Fibroblast of gingiva (primary cell): ENCODE measurements at regions not wholly inside any gene's neighbourhood (a gene's known extent, or its start where the extent isn't known, plus 50 kb on each side); places are given as distances from the start of the nearest gene placed in this dataset.
"Not testable (repeated sequence)": the region's sequence is repeated elsewhere in the genome, so short reads cannot be mapped to it uniquely, and the experiment has no call there.

Source experiments
- DNase-seq: peaks from one replicate; pipeline ENCODE4 v3.0.0-alpha.2; 2011; ENCODE audit warnings: low read depth

- DNase-seq = not testable (repeated sequence)
These were observed 53.3 kb upstream of the ARL4D start for GRCh38 chr17:43345515-43345914.

- no peak for DNase-seq
These were observed 54.1 kb upstream of the ARL4D start for GRCh38 chr17:43344685-43345084.

- DNase-seq = no peak
These were observed 56.3 kb upstream of the ARL4D start for GRCh38 chr17:43342589-43342890.

- peak; percentile 56 for DNase-seq
These were observed 56.8 kb upstream of the ARL4D start for GRCh38 chr17:43341715-43342588.

GRCh38 chr17:43338886-43339516 is 59.8 kb upstream of the ARL4D start:
- DNase-seq = peak; percentile 61

GRCh38 chr17:43337684-43338428 is 60.9 kb upstream of the ARL4D start:
- no peak for DNase-seq

- no peak for DNase-seq
These were observed 63.9 kb upstream of the ARL4D start for GRCh38 chr17:43334738-43335402.

GRCh38 chr17:43333433-43333943 is 65.3 kb upstream of the ARL4D start:
- DNase-seq = no peak

GRCh38 chr17:43332230-43332629 is 66.6 kb upstream of the ARL4D start:
- no peak for DNase-seq

- no peak for DNase-seq
These were observed 67.7 kb upstream of the ARL4D start for GRCh38 chr17:43330876-43331639.

GRCh38 chr17:43329183-43329582 is 69.6 kb upstream of the ARL4D start:
- no peak for DNase-seq

GRCh38 chr17:43328650-43329049 is 70.1 kb upstream of the ARL4D start:
- DNase-seq = no peak

- no peak for DNase-seq
These were observed 70.9 kb upstream of the ARL4D start for GRCh38 chr17:43327834-43328420.

GRCh38 chr17:43327421-43327820 is 71.4 kb upstream of the ARL4D start:
- DNase-seq = no peak

- no peak for DNase-seq
These were observed 72.1 kb upstream of the ARL4D start for GRCh38 chr17:43326490-43327275.

- no peak for DNase-seq
These were observed 74.4 kb upstream of the ARL4D start for GRCh38 chr17:43324205-43324893.

GRCh38 chr17:43319293-43320124 is 79.3 kb upstream of the ARL4D start:
- DNase-seq = no peak

- no peak for DNase-seq
These were observed 82.2 kb upstream of the ARL4D start for GRCh38 chr17:43316522-43317142.
